ENCODE measurements at regions not wholly inside any gene's neighbourhood (a gene's known extent, or its start where the extent isn't known, plus 50 kb on each side); places are given as distances from the start of the nearest gene placed in this dataset.

DNA sequence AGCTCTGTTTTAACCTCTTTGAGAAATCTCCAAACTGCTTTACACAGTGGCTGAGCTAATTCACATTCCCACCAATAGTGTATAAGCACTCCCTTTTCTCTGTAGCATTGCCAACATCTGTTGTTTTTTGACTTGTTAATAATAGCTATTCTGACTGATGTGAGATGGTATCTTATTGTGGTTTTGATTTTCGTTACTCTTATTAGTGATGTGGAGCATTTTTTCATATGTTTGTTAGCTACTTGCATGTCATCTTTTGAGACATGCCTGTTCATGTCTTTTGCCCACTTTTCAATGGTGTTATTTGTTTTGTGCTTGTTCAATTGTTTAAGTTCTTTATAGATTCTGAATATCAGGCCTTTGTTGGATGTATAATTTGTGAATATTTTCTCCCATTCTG, 225.2 kb upstream of the TRPC7 start:
- TF ChIP-seq POLR2A (IDR thresholded peaks at IDR 0.05; ENCODE audit: low read depth, low read length): no peak
- TF ChIP-seq POU2F2 (IDR thresholded peaks at IDR 0.05; ENCODE audit: low read depth, low read length): no peak
- TF ChIP-seq POLR2AphosphoS5 (IDR thresholded peaks at IDR 0.05; ENCODE audit: low read depth, low read length): no peak
- no peak for TF ChIP-seq TAF1 (IDR thresholded peaks at IDR 0.05; ENCODE audit: low read depth, low read length)
- no peak for TF ChIP-seq SPI1 (IDR thresholded peaks at IDR 0.05; ENCODE audit: low read depth, low read length)

Data from GM12891 (cell line).